Ectodermal cell (in vitro differentiated cells): ENCODE measurements at regions not wholly inside any gene's neighbourhood (a gene's known extent, or its start where the extent isn't known, plus 50 kb on each side); places are given as distances from the start of the nearest gene placed in this dataset.

Source experiments
- H3K27ac ChIP-seq: 2 replicates; pipeline ENCODE4 v1.7.0; 2013; ENCODE audit warnings: mild to moderate bottlenecking, low read depth, low read length; ENCODE audit not compliant: insufficient read depth, poor library complexity, severe bottlenecking
- H3K27me3 ChIP-seq: 2 replicates; pipeline ENCODE4 v1.7.0; 2013; ENCODE audit warnings: mild to moderate bottlenecking, low read length; ENCODE audit not compliant: insufficient read depth, control insufficient read depth, poor library complexity, severe bottlenecking
- H3K36me3 ChIP-seq: one replicate; pipeline ENCODE4 v1.7.0; 2013; ENCODE audit warnings: low read length; ENCODE audit not compliant: control insufficient read depth, insufficient read depth
- H3K4me1 ChIP-seq: one replicate; pipeline ENCODE4 v1.7.0; 2013; ENCODE audit warnings: low read length; ENCODE audit not compliant: control insufficient read depth, insufficient read depth
- H3K4me3 ChIP-seq: 2 replicates; pipeline ENCODE4 v1.7.0; 2013; ENCODE audit warnings: low read depth, low read length, control low read depth; ENCODE audit not compliant: insufficient read depth
- H3K9me3 ChIP-seq: 2 replicates; pipeline ENCODE4 v1.7.0; 2013; ENCODE audit warnings: mild to moderate bottlenecking, low read length, moderate library complexity; ENCODE audit not compliant: control insufficient read depth
- WGBS, 2 experiments: methylation state at CpG; one replicate each; pipeline ENCODE4 v1.1.7; 2013; ENCODE audit warnings: missing lambda C conversion rate in 2 of 2; 5-methylcytosine and 5-hydroxymethylcytosine counted together

GRCh38 chr12:28681980-28682379 is 467.1 kb upstream of the FAR2 start:
- Histone ChIP-seq H3K4me3 (no peak overlapping the region), H3K9me3 (no peaks in the 10 kb centered on the region), H3K4me1 (no peaks in the 10 kb centered on the region), H3K27me3 (no peaks in the 10 kb centered on the region), H3K27ac (no peak overlapping the region), H3K36me3 (no peaks in the 10 kb centered on the region)
- 100% methylated on average over 1 of the region's 3 CpGs for WGBS, 2 experiments

GRCh38 chr12:28683366-28683765 is 465.7 kb upstream of the FAR2 start:
- H3K27me3 ChIP-seq = no peaks in the 10 kb centered on the region
- H3K36me3 ChIP-seq = no peaks in the 10 kb centered on the region
- 96% methylated on average over 2 to 4 of the region's 4 CpGs for WGBS, 2 experiments
- H3K4me1 ChIP-seq = no peaks in the 10 kb centered on the region
- no peak overlapping the region for H3K4me3 ChIP-seq
- H3K9me3 ChIP-seq = no peaks in the 10 kb centered on the region
- H3K27ac ChIP-seq = no peak overlapping the region

DNA sequence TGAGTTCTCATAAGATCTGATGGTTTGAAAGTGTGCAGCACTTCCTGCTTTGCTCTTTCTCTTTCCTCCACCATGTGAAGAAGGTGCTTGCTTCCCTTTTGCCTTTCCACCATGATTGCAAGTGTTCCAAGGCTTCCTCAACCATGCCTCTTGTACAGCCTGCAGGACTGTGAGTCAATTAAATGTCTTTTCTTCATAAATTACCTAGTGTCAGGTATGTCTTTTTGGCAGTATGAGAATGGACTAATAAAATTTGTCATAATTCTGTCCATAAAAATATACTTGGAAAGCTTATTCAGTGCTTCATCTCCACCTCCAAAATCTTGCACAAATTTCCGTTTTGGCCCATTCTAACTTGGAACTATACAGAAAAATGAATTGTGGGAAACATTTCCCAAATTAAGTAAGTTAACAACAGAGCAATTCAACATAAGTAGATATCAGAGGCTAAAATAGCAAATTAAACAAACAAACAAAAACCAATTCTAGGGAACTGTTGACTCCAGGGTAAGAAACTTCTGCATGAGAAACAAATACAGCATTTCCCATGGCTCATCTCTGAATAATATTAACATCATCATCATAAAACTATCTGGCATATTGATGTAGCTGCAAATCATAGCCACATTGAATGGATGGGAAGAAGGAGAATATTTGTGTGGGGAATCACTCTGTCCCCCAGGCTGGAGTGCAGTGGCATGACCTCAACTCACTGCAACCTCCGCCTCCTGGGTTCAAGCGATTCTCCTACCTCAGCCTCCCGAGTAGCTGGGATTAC is 459.5 kb upstream of the FAR2 start:
- H3K4me1 ChIP-seq = no peaks in the 10 kb centered on the region
- H3K27ac ChIP-seq = no peak overlapping the region
- no peaks in the 10 kb centered on the region for H3K36me3 ChIP-seq
- 90 to 93% methylated on average over 3 to 4 of the region's 4 CpGs for WGBS, 2 experiments
- no peak overlapping the region for H3K4me3 ChIP-seq
- no peaks in the 10 kb centered on the region for H3K9me3 ChIP-seq
- no peaks in the 10 kb centered on the region for H3K27me3 ChIP-seq

DNA sequence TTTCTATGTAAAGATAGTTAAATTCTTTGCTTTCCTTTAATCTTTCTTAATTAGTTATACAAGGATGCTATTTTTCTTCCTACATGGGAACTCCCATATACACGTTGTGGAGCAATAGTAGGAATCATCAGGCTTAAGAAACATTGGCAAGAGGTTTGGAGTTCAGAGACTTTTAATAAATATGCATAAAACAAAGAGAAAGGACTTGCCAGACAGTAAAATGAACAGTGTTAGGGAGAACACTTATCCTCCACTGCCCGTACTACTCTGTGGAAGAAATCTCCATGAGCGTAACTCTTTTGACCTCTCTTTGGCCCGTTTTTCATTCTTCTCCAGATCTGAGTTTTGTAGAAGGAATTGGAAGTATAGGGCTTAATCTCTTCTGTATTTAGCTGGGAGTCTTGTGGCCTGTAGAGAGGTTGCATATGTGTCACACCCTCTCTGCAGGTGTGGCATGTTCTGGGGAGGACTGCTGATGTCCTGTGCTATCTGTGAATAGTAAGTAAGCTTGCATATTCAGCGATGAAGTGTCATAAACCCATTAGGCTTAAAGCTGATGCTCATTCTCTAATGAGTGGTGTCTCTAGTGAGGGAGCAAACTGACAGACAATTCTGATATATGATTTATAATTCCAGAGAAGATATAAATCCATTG is 455.4 kb upstream of the FAR2 start:
- Histone ChIP-seq H3K36me3 (no peaks in the 10 kb centered on the region), H3K27ac (no peak overlapping the region), H3K9me3 (no peaks in the 10 kb centered on the region), H3K4me3 (no peak overlapping the region), H3K4me1 (no peaks in the 10 kb centered on the region), H3K27me3 (no peaks in the 10 kb centered on the region)
- WGBS, 2 experiments = 93 to 95% methylated on average over 4 to 5 of the region's 5 CpGs

- no peaks in the 10 kb centered on the region for H3K27me3 ChIP-seq
These were observed 450.5 kb upstream of the FAR2 start for GRCh38 chr12:28698553-28698952.

DNA sequence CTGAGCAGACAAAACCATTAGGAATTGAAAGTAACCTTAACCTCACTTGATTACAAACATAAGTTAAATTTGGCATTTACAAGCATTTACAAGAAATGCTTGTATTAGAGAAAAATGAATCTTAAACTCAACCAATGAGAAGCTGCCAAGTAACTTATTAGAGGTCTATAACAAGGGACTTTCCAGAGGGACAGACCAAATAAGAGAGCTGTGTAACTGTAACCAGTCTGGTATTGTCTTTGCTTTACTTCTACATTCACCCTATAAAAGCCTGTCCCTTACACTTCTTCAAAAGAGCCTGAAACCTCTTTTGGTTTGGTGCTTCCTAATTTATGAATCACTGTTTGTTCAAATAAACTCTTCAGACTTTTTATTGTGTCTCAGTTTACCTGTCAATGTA is 450.0 kb upstream of the FAR2 start:
- Histone ChIP-seq H3K27ac (no peak overlapping the region), H3K4me3 (no peak overlapping the region), H3K36me3 (no peaks in the 10 kb centered on the region), H3K9me3 (no peaks in the 10 kb centered on the region), H3K4me1 (no peaks in the 10 kb centered on the region), H3K27me3 (no peaks in the 10 kb centered on the region)

More at GRCh38 chr12:28698553-28698952, 450.5 kb upstream of the FAR2 start:
- Histone ChIP-seq H3K4me3 (no peak overlapping the region), H3K9me3 (no peaks in the 10 kb centered on the region), H3K4me1 (no peaks in the 10 kb centered on the region), H3K36me3 (no peaks in the 10 kb centered on the region), H3K27ac (no peak overlapping the region)
- WGBS, 2 experiments = 92 to 95% methylated on average over 1 to 2 of the region's 2 CpGs

GRCh38 chr12:28700161-28700560 is 448.9 kb upstream of the FAR2 start:
- H3K9me3 ChIP-seq = no peaks in the 10 kb centered on the region
- H3K27ac ChIP-seq = no peak overlapping the region
- H3K27me3 ChIP-seq = no peaks in the 10 kb centered on the region
- H3K4me3 ChIP-seq = no peak overlapping the region
- WGBS, 2 experiments = 79 to 87% methylated on average over 2 to 3 of the region's 3 CpGs
- H3K36me3 ChIP-seq = no peaks in the 10 kb centered on the region
- no peaks in the 10 kb centered on the region for H3K4me1 ChIP-seq

GRCh38 chr12:28704477-28705169 is 444.5 kb upstream of the FAR2 start:
- Histone ChIP-seq H3K27me3 (no peaks in the 10 kb centered on the region), H3K9me3 (no peaks in the 10 kb centered on the region), H3K27ac (no peak overlapping the region), H3K36me3 (no peaks in the 10 kb centered on the region), H3K4me1 (no peaks in the 10 kb centered on the region), H3K4me3 (no peak overlapping the region)

DNA sequence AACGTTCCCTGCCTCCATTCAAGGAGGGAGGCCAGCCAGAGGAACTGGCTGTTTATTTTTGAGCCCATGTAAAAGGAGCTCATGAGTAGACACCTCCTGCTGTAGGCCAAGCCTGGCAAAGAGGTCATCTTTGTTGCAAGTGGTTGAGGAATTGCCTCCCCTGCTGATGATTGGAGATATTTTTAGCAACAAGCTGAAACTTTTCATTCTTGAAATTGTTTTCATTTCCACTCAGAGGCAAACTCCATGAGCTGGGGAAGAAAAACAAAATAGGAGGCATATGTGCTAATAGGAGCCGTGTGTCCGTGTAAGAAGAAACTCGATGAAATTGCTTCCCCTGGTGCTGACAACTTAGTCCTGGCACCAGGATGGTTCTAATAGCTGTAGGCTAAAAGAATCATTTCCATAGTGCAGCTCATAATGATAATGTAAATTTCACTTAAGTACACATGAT is 440.1 kb upstream of the FAR2 start:
- no peak overlapping the region for H3K4me3 ChIP-seq
- WGBS, 2 experiments = 90 to 94% methylated on average over 4 of the region's 4 CpGs
- no peaks in the 10 kb centered on the region for H3K27me3 ChIP-seq
- no peak overlapping the region for H3K27ac ChIP-seq
- no peaks in the 10 kb centered on the region for H3K4me1 ChIP-seq
- H3K36me3 ChIP-seq = no peaks in the 10 kb centered on the region
- H3K9me3 ChIP-seq = no peaks in the 10 kb centered on the region

GRCh38 chr12:28709986-28710685 is 438.9 kb upstream of the FAR2 start:
- no peaks in the 10 kb centered on the region for H3K9me3 ChIP-seq
- H3K27ac ChIP-seq = no peak overlapping the region
- no peaks in the 10 kb centered on the region for H3K27me3 ChIP-seq
- H3K4me1 ChIP-seq = no peaks in the 10 kb centered on the region
- no peak overlapping the region for H3K4me3 ChIP-seq
- 90 to 97% methylated on average over 2 to 3 of the region's 4 CpGs for WGBS, 2 experiments
- no peaks in the 10 kb centered on the region for H3K36me3 ChIP-seq
